Smooth muscle cell of the brain vasculature (primary cell): ENCODE measurements at regions not wholly inside any gene's neighbourhood (a gene's known extent, or its start where the extent isn't known, plus 50 kb on each side); places are given as distances from the start of the nearest gene placed in this dataset.
"Not testable (repeated sequence)": the region's sequence is repeated elsewhere in the genome, so short reads cannot be mapped to it uniquely, and the experiment has no call there.

Experiments used
- DNase-seq: peaks from one replicate; pipeline ENCODE4 v3.0.0-alpha.2; 2012; ENCODE audit warnings: low read depth, low spot score

DNA sequence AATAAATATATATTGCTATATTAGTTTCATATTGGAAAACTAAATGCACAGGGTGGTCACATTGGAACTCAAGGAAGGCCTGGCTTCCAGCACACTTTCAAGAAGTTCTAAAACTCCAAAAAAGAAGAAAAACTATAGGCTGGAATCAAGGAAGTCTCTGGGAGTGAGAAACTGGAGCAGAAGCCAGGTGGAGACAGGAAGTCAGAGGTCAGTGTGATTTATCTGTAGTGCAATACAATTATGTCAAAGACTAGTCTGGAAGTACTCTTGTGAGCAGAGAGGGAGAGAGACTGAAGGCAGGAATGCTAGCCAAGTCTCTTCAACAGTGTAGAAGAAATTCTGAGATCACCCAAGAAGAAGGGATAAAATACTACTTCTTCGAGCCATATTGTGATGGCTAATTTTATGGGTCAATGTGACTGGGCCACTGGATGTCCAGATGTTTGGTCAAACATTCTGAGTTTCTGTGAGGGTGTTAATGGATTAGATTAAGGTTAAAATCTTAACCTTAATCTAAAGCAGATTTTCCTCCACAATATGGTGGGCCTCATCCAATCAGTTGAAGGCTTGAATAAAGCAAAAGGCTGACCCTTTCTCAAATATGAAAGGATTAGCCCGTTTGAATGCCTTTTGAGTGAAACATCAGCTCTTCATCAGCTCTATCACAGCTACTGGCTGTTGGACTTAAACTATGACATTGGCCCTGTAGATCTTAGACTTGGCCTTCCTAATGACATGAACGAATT, 208.0 kb downstream of the TDRD15 start:
- DNase-seq: no peak

GRCh38 chr2:21332993-21333625, 209.3 kb downstream of the TDRD15 start:
- no peak for DNase-seq

DNA sequence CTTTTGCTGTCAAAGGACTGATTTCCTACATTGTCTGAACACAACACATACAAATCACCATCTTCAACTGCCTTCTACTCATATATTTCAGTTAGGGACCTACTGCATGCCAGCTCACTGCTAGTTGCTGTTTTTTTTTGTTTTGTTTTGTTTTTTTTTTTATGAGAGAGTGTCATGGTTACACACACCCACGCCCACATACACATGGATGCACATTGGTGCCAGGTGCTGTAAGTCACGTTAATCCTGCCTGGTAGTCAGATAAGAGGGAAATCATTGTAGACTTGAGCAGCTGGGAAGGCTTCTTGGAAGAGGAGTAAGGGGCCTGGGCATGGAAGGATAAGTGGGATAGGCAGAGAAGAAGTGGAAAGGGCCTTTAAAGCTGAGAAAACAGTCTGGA, 209.9 kb downstream of the TDRD15 start:
- no peak for DNase-seq

GRCh38 chr2:21346984-21347383, 223.2 kb downstream of the TDRD15 start:
- DNase-seq: no peak

DNA sequence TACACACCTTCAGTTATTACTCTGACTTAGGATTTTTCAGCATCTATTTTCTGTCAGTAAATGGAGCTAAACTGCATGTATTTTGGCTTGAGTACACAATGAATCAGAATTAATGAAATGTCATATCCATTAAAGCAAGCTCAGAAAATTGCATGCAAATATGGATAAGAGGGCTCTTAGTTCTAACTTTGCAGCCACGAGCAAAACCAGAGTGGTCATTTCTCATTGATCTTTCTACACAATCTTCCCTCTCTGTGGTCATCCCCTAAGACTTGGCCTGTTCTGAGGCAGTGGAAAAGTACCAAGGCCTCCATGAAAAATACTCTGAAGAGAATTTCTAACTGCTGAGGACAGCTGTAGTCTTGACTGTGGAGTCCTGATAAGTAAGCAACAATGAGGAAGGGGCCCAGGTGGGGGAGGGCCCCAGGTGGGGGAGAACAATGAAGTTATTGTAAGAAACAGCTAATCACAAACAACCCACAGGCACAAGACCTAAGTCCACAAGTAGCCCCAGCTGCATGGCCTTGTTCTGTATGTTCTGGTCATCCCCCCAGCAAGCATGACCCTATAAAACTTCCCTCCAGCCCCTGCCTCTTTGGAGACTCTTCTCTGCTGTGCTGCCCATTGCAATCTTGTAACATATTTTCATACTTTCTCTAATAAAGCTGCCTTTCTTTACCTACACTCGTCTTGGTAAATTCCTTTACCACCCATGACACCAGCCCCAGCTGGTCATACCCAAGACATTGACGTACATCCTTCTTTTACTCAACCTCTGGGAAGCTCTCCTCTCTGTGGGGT, 230.3 kb downstream of the TDRD15 start:
- DNase-seq: no peak

GRCh38 chr2:21356086-21356856, 232.5 kb downstream of the TDRD15 start:
- DNase-seq: no peak

DNA sequence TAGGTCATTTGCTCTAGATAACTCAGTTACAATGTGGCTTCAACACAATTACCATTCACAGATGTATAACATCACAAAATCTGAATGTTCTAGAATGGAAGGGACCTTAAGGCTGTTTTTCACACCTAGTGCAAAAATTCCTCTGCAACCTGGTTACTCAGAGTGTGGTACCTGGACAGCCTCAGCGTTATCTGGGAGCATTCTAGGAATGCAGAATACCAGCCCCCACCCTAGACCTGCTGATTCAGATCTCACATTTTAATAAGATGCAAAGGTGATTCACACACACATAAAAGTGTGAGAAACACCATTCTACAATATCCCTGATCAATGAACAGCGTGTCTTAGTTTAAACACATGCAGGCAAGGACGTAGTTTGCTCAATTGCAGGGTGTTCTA, 233.1 kb downstream of the TDRD15 start:
- no peak for DNase-seq

DNA sequence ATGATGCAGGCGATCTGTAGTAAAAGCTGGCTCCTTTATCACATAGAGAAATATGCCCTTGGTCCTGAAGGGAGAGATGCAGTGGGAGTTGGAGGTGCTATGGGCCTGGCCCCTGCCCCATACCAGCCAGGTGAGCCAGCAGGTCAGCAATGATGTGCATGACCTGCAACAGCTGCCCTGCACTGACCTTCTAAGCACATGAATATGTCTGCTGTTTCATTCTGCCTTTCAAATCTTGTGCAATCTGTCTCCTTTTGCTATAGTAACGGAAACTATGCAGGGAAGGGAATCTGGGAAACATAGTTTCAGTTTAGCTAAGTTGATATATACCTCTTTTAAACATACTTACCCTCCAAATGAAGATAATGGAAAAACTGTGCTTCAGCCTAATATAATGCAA, 235.2 kb downstream of the TDRD15 start:
- no peak for DNase-seq

DNA sequence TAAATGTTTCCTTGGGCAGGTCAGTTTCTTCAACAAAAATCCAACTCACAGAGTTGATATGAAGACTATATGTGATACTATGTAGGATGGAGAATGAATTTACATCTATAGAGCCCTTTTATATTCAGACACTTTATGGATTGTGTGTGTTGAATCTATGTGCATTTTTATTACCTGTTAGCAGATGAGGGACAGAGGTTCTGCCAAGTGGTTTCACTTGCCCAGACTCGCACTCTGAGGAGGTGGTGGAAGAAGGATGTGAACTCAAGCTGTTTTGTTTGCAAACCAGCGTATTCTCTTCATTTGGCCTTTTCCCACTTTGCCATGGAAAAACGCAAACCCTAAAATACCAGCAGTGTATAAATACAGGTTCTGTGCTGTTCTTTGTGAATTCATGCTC, 237.6 kb downstream of the TDRD15 start:
- no peak for DNase-seq

GRCh38 chr2:21361957-21362486, 238.3 kb downstream of the TDRD15 start:
- no peak for DNase-seq

GRCh38 chr2:21363364-21363763, 239.6 kb downstream of the TDRD15 start:
- DNase-seq: no peak

DNA sequence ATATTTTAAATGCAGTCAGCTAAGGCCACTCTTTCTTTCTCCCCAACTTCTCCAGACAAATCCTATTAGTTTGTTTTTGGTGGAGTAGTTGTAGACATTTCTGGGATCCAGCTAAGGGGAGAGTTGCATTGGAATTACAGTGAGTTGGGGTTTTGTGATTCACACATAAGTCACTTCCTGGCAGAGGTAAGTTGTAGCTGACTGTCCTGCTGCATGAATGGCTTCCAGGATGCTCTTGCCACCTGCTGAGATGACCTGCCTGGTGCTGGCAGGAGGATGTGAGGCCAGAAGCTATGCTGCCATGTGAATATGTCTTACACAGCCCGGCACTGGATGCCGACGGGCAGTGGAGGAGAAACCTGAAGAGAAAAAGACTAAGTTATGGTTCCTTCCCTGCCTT, 243.7 kb downstream of the TDRD15 start:
- no peak for DNase-seq

- no peak for DNase-seq
Measured at GRCh38 chr2:21369787-21370186, 246.0 kb downstream of the TDRD15 start.

DNA sequence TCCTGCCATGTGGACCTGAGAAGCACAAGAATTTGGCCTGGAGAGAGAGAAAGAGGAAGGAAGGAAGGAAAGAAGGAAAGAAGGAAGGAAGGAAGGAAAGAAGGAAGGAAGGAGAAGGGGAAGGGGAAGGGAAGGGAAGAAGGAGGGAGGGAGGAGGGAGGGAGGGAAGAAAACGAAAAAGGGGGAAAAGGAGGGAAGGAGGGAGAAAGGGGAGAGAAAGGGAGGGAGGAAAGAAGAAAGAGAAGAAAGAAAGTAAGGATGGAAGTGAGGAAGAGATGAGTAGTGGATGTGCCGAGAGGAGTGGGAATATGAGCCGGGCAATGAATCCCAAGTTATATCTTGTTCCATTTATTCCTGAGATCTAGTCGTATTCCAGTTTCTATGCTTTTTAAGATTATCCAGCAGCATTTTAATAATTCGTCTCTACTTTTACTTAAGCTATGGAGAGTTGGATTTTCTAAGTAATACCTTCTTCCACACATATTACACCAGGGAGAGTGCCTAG, 247.8 kb downstream of the TDRD15 start:
- no peak for DNase-seq

GRCh38 chr2:21372654-21373053, 248.9 kb downstream of the TDRD15 start:
- DNase-seq: no peak

DNA sequence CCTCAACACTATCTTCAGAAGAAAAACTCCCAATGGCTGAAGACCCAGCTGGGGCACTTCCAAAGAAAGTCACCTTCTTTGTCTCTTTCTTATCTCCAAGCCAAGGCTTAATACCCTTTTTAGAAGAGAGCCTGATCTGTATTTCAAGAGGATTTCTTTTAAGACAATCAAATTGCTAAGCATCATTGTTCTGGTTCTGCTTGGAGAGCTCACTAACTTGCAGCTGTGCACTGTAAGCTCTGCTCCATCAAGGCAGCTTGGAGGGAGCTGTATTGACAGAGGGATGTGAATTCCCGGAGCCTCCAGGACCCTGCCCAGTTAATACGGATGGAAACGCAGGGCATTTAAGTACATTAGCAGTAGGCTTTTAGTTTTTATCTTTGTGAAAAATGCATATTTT, 253.1 kb downstream of the TDRD15 start:
- no peak for DNase-seq

GRCh38 chr2:21379140-21379539, 255.4 kb downstream of the TDRD15 start:
- no peak for DNase-seq

DNA sequence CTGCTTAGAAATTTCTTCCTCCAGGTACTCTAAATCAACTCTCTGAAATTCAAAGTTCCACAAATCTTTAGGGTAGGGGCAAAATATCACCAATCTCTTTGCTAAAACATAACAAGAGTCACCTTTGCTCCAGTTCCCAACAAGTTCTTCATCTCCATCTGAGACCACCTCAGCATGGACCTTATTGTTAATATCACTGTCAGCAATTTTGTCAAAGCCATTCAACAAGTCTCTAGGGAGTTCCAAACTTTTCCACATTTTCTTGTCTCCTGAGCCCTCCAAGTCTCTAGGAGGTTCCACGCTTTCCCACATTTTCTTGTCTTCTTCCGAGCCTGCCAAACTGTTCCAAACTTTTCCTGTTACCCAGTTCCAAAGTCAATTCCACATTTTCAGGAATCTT, 255.9 kb downstream of the TDRD15 start:
- DNase-seq: not testable (repeated sequence)

- DNase-seq: no peak
Measured at GRCh38 chr2:21381421-21381820, 257.7 kb downstream of the TDRD15 start.

DNA sequence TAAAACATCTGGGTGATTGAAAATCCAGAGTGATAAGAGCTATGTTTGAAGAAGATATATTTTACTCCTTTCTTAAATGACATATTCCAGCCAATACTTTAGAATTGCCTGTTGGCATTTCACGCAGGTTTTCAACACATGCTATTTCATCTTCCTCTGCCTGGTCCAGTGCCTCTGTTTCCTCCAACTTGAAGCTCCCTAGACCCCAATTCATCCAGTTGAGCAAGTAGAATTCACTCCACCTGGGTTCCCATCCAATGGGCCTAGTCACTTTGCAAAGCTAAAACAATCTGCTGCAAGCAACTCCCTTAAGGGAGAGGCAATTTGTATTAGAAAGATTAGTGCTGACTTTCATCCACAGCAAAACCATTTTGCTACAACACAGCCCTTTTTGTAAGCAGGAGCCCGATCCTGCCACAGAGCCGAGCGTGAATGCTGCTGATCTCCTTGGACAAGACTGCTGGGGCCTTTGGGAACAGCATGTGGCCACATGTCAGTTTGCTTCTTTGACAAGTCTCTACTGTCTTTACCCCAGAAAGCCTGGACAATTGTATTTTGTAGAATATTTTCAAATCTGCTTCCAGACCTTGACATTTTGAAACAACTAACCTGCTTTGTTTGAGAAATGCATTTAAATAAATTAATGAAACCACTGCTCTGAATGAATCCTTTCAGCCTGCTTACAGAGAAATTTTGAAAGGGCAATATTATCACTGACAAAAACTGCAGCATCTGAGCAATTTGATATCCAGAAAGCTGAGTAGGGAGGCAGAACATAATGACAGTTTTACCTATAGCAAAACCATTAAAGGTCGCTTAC, 259.1 kb downstream of the TDRD15 start:
- DNase-seq: no peak

GRCh38 chr2:21386666-21387065, 262.9 kb downstream of the TDRD15 start:
- no peak for DNase-seq
